GM12873 (cell line): ENCODE measurements at regions not wholly inside any gene's neighbourhood (a gene's known extent, or its start where the extent isn't known, plus 50 kb on each side); places are given as distances from the start of the nearest gene placed in this dataset.

Experiments used
- CTCF ChIP-seq: IDR thresholded peaks from 2 replicates; pipeline ENCODE4 v1.5.1; 2012; ENCODE audit warnings: low read depth, mild to moderate bottlenecking, moderate library complexity, low read length, control low read depth; ENCODE audit not compliant: insufficient read depth; ENCODE audit errors: missing control alignments

- TF ChIP-seq CTCF, result no peak
Observed at GRCh38 chr2:34349527-34349926, 750.4 kb upstream of the FAM98A start.

- TF ChIP-seq CTCF, result no peak
Observed at GRCh38 chr2:34345030-34345429, 745.9 kb upstream of the FAM98A start.

- TF ChIP-seq CTCF, result no peak
Observed at GRCh38 chr2:34340307-34340706, 741.2 kb upstream of the FAM98A start.

- TF ChIP-seq CTCF, result no peak
Observed at GRCh38 chr2:34337735-34338134, 738.6 kb upstream of the FAM98A start.

- TF ChIP-seq CTCF, result no peak
Observed at GRCh38 chr2:34332813-34333212, 733.7 kb upstream of the FAM98A start.

GRCh38 chr2:34320056-34320455 is 721.0 kb upstream of the FAM98A start:
- no peak for TF ChIP-seq CTCF

GRCh38 chr2:34317797-34318196 is 718.7 kb upstream of the FAM98A start:
- TF ChIP-seq CTCF, result no peak
